ENCODE measurements at regions not wholly inside any gene's neighbourhood (a gene's known extent, or its start where the extent isn't known, plus 50 kb on each side); places are given as distances from the start of the nearest gene placed in this dataset.

- no peak for TF ChIP-seq CTCF (IDR thresholded peaks at IDR 0.05; ENCODE audit: borderline replicate concordance)
- no peak for DNase-seq
Observed at GRCh38 chr4:72987741-72988729, 81.5 kb downstream of the COX18 start.

GRCh38 chr4:72984351-72984750, 85.2 kb downstream of the COX18 start:
- H3K4me3 ChIP-seq, result no peak overlapping the region
- DNase-seq, result no peak
- no peaks in the 10 kb centered on the region for H3K9me3 ChIP-seq (replicated peaks)
- intact Hi-C loops (cut with micrococcal nuclease), result no loop called here
- no peak overlapping the region for H3K27ac ChIP-seq (replicated peaks)
- no peaks in the 10 kb centered on the region for H3K36me3 ChIP-seq
- H3K4me1 ChIP-seq, result no peaks in the 10 kb centered on the region
- H3K27me3 ChIP-seq (ENCODE audit: low read depth), result no peaks in the 10 kb centered on the region
- TF ChIP-seq CTCF (IDR thresholded peaks at IDR 0.05; ENCODE audit: borderline replicate concordance), result no peak

More at GRCh38 chr4:72987741-72988729, 81.5 kb downstream of the COX18 start:
- intact Hi-C loops (cut with micrococcal nuclease), result no loop called here
- Histone ChIP-seq H3K27me3 (ENCODE audit: low read depth) (no peaks in the 10 kb centered on the region), H3K4me1 (no peaks in the 10 kb centered on the region), H3K36me3 (no peaks in the 10 kb centered on the region), H3K27ac (replicated peaks) (no peak overlapping the region), H3K9me3 (replicated peaks) (no peaks in the 10 kb centered on the region), H3K4me3 (no peak overlapping the region)

GRCh38 chr4:72983709-72984108, 85.8 kb downstream of the COX18 start:
- Histone ChIP-seq H3K9me3 (replicated peaks) (no peaks in the 10 kb centered on the region), H3K27ac (replicated peaks) (no peak overlapping the region), H3K4me1 (no peaks in the 10 kb centered on the region), H3K36me3 (no peaks in the 10 kb centered on the region), H3K27me3 (ENCODE audit: low read depth) (no peaks in the 10 kb centered on the region), H3K4me3 (no peak overlapping the region)
- intact Hi-C loops (cut with micrococcal nuclease), result no loop called here
- no peak for TF ChIP-seq CTCF (IDR thresholded peaks at IDR 0.05; ENCODE audit: borderline replicate concordance)
- no peak for DNase-seq

GRCh38 chr4:72977936-72978485, 91.5 kb downstream of the COX18 start:
- no peaks in the 10 kb centered on the region for H3K4me1 ChIP-seq
- H3K27me3 ChIP-seq (ENCODE audit: low read depth), result no peaks in the 10 kb centered on the region
- intact Hi-C loops (cut with micrococcal nuclease), result no loop called here
- TF ChIP-seq CTCF (IDR thresholded peaks at IDR 0.05; ENCODE audit: borderline replicate concordance), result no peak
- no peak overlapping the region for H3K4me3 ChIP-seq
- no peaks in the 10 kb centered on the region for H3K9me3 ChIP-seq (replicated peaks)
- H3K27ac ChIP-seq (replicated peaks), result no peak overlapping the region
- no peaks in the 10 kb centered on the region for H3K36me3 ChIP-seq
- no peak for DNase-seq

- Histone ChIP-seq H3K4me3 (no peak overlapping the region), H3K27me3 (ENCODE audit: low read depth) (no peaks in the 10 kb centered on the region), H3K36me3 (no peaks in the 10 kb centered on the region), H3K9me3 (replicated peaks) (no peaks in the 10 kb centered on the region), H3K4me1 (no peaks in the 10 kb centered on the region), H3K27ac (replicated peaks) (no peak overlapping the region)
- TF ChIP-seq CTCF (IDR thresholded peaks at IDR 0.05; ENCODE audit: borderline replicate concordance), result no peak
- DNase-seq, result no peak
- intact Hi-C loops (cut with micrococcal nuclease), result no loop called here
Observed at GRCh38 chr4:72975488-72975784, 94.1 kb downstream of the COX18 start.

All from left ventricle myocardium inferior (tissue), 1 donor.